ENCODE measurements at regions not wholly inside any gene's neighbourhood (a gene's known extent, or its start where the extent isn't known, plus 50 kb on each side); places are given as distances from the start of the nearest gene placed in this dataset.

- Histone ChIP-seq H2AFZ (ENCODE audit: low read depth, low read length) (no peak overlapping the region), H3K36me3 (replicated peaks; ENCODE audit: low read depth, low read length) (no peaks in the 10 kb centered on the region), H3K4me2 (ENCODE audit: low read length) (no peak overlapping the region), H3K27ac (ENCODE audit: low read length) (no peak overlapping the region), H3K9me3 (ENCODE audit: insufficient read depth, low read length) (no peaks in the 10 kb centered on the region), H3K9ac (ENCODE audit: low read length) (no peak overlapping the region), H3K4me1 (ENCODE audit: low read length) (no peaks in the 10 kb centered on the region), H3K79me2 (ENCODE audit: low read length) (no peaks in the 10 kb centered on the region), H3K4me3 (ENCODE audit: low read length) (no peak overlapping the region), H3K27me3 (ENCODE audit: low read depth, low read length) (no peaks in the 10 kb centered on the region), H4K20me1 (ENCODE audit: insufficient read depth, low read length) (no peaks in the 10 kb centered on the region)
- TF ChIP-seq CTCF (IDR thresholded peaks at IDR 0.05; ENCODE audit: low read depth, low read length) (no peak), EZH2phosphoT487 (IDR thresholded peaks at IDR 0.05; ENCODE audit: low read depth) (no peak)
These were observed 93.1 kb upstream of the NCKAP5 start for GRCh38 chr2:133661392-133661791.

GRCh38 chr2:133666621-133667020 lies 98.4 kb upstream of the NCKAP5 start:
- H3K36me3 ChIP-seq (replicated peaks; ENCODE audit: low read depth, low read length) = no peaks in the 10 kb centered on the region
- no peak overlapping the region for H3K9ac ChIP-seq (ENCODE audit: low read length)
- H4K20me1 ChIP-seq (ENCODE audit: insufficient read depth, low read length) = no peaks in the 10 kb centered on the region
- no peak overlapping the region for H2AFZ ChIP-seq (ENCODE audit: low read depth, low read length)
- H3K4me1 ChIP-seq (ENCODE audit: low read length) = no peaks in the 10 kb centered on the region
- no peaks in the 10 kb centered on the region for H3K9me3 ChIP-seq (ENCODE audit: insufficient read depth, low read length)
- no peak overlapping the region for H3K4me2 ChIP-seq (ENCODE audit: low read length)
- no peaks in the 10 kb centered on the region for H3K27me3 ChIP-seq (ENCODE audit: low read depth, low read length)
- TF ChIP-seq CTCF (IDR thresholded peaks at IDR 0.05; ENCODE audit: low read depth, low read length) = no peak
- no peak for TF ChIP-seq EZH2phosphoT487 (IDR thresholded peaks at IDR 0.05; ENCODE audit: low read depth)
- no peak overlapping the region for H3K27ac ChIP-seq (ENCODE audit: low read length)
- H3K4me3 ChIP-seq (ENCODE audit: low read length) = no peak overlapping the region
- H3K79me2 ChIP-seq (ENCODE audit: low read length) = no peaks in the 10 kb centered on the region

- Histone ChIP-seq H3K27me3 (ENCODE audit: low read depth, low read length) (no peaks in the 10 kb centered on the region), H3K27ac (ENCODE audit: low read length) (no peak overlapping the region), H2AFZ (ENCODE audit: low read depth, low read length) (no peak overlapping the region), H3K79me2 (ENCODE audit: low read length) (no peaks in the 10 kb centered on the region), H3K4me1 (ENCODE audit: low read length) (no peaks in the 10 kb centered on the region), H3K36me3 (replicated peaks; ENCODE audit: low read depth, low read length) (no peaks in the 10 kb centered on the region), H3K9me3 (ENCODE audit: insufficient read depth, low read length) (no peaks in the 10 kb centered on the region), H4K20me1 (ENCODE audit: insufficient read depth, low read length) (no peaks in the 10 kb centered on the region), H3K9ac (ENCODE audit: low read length) (no peak overlapping the region), H3K4me2 (ENCODE audit: low read length) (no peak overlapping the region), H3K4me3 (ENCODE audit: low read length) (no peak overlapping the region)
- TF ChIP-seq CTCF (IDR thresholded peaks at IDR 0.05; ENCODE audit: low read depth, low read length) (no peak), EZH2phosphoT487 (IDR thresholded peaks at IDR 0.05; ENCODE audit: low read depth) (no peak)
These were observed 98.8 kb upstream of the NCKAP5 start for GRCh38 chr2:133667085-133667484.

GRCh38 chr2:133667968-133668367 lies 99.7 kb upstream of the NCKAP5 start:
- no peaks in the 10 kb centered on the region for H3K27me3 ChIP-seq (ENCODE audit: low read depth, low read length)
- no peak overlapping the region for H3K27ac ChIP-seq (ENCODE audit: low read length)
- H4K20me1 ChIP-seq (ENCODE audit: insufficient read depth, low read length) = no peaks in the 10 kb centered on the region
- H3K36me3 ChIP-seq (replicated peaks; ENCODE audit: low read depth, low read length) = no peaks in the 10 kb centered on the region
- H3K4me2 ChIP-seq (ENCODE audit: low read length) = no peak overlapping the region
- no peak overlapping the region for H3K4me3 ChIP-seq (ENCODE audit: low read length)
- TF ChIP-seq EZH2phosphoT487 (IDR thresholded peaks at IDR 0.05; ENCODE audit: low read depth) (no peak), CTCF (IDR thresholded peaks at IDR 0.05; ENCODE audit: low read depth, low read length) (no peak)
- H3K79me2 ChIP-seq (ENCODE audit: low read length) = no peaks in the 10 kb centered on the region
- H2AFZ ChIP-seq (ENCODE audit: low read depth, low read length) = no peak overlapping the region
- H3K4me1 ChIP-seq (ENCODE audit: low read length) = no peaks in the 10 kb centered on the region
- no peaks in the 10 kb centered on the region for H3K9me3 ChIP-seq (ENCODE audit: insufficient read depth, low read length)
- no peak overlapping the region for H3K9ac ChIP-seq (ENCODE audit: low read length)

All from OCI-LY3 (cell line).